Panc1 (cell line): ENCODE measurements at regions not wholly inside any gene's neighbourhood (a gene's known extent, or its start where the extent isn't known, plus 50 kb on each side); places are given as distances from the start of the nearest gene placed in this dataset.

Experiments used
- TCF7L2 ChIP-seq: IDR thresholded peaks from 2 replicates; pipeline ENCODE4 v1.6.1; 2011; ENCODE audit warnings: mild to moderate bottlenecking, low read depth, low read length, inconsistent platforms
- TF ChIP-seq, protein P1 (sequence below): fragments of 450-650 bp; IDR thresholded peaks from 2 replicates; pipeline ENCODE4 v1.5.1; 2017; ENCODE audit warnings: mild to moderate bottlenecking

DNA sequence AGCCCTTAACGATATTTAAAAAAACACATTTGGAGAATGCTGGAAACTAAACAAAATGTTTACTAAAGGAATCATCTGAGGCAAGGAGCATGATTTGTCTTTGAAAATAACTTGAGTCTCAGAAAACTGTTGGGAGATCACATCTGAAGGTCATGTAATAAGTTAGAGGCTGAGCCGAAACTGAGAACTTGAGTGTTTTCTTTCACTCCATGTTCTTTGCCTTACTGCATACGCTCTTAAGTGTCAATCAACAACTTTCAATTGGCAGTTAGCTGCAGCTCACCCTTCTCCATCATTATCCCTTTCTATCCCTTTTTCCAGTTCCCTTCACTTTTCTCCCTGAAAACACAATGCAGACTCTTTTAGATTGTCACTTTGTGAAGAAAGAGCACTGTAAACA, 216.2 kb downstream of the ADGRA3 start:
- TF ChIP-seq, protein P1, sequence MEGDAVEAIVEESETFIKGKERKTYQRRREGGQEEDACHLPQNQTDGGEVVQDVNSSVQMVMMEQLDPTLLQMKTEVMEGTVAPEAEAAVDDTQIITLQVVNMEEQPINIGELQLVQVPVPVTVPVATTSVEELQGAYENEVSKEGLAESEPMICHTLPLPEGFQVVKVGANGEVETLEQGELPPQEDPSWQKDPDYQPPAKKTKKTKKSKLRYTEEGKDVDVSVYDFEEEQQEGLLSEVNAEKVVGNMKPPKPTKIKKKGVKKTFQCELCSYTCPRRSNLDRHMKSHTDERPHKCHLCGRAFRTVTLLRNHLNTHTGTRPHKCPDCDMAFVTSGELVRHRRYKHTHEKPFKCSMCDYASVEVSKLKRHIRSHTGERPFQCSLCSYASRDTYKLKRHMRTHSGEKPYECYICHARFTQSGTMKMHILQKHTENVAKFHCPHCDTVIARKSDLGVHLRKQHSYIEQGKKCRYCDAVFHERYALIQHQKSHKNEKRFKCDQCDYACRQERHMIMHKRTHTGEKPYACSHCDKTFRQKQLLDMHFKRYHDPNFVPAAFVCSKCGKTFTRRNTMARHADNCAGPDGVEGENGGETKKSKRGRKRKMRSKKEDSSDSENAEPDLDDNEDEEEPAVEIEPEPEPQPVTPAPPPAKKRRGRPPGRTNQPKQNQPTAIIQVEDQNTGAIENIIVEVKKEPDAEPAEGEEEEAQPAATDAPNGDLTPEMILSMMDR: no peak
- no peak for TF ChIP-seq TCF7L2
